PFSK-1 (cell line): ENCODE measurements at regions not wholly inside any gene's neighbourhood (a gene's known extent, or its start where the extent isn't known, plus 50 kb on each side); places are given as distances from the start of the nearest gene placed in this dataset.

Experiments
- FOXP2 ChIP-seq: optimal IDR thresholded peaks from 2 replicates; pipeline ENCODE3; 2011; ENCODE audit warnings: borderline replicate concordance, control low read depth, inconsistent platforms; ENCODE audit not compliant: insufficient read depth; ENCODE audit errors: extremely low read length, extremely low read depth
- POLR2AphosphoS5 ChIP-seq: IDR thresholded peaks from 2 replicates; pipeline ENCODE4 v1.6.1; 2012; ENCODE audit warnings: low read depth, mild to moderate bottlenecking, control low read depth, low read length, moderate library complexity
- SIN3A ChIP-seq: IDR thresholded peaks from 2 replicates; pipeline ENCODE4 v1.6.1; 2012; ENCODE audit warnings: mild to moderate bottlenecking, low read length, moderate library complexity, borderline replicate concordance; ENCODE audit not compliant: insufficient read depth
- TAF1 ChIP-seq: IDR thresholded peaks from 2 replicates; pipeline ENCODE4 v1.6.1; 2012; ENCODE audit warnings: low read length, control low read depth, borderline replicate concordance; ENCODE audit not compliant: insufficient read depth
- TF ChIP-seq, protein P1 (sequence below), 2 experiments: IDR thresholded peaks; 2 replicates each; pipeline versions ENCODE4 v1.6.1 to v1.8.0; 2011 to 2012; ENCODE audit warnings: low read depth in 2 of 2, low read length in 2 of 2, control low read depth in 1 of 2, inconsistent platforms in 1 of 2, mild to moderate bottlenecking in 1 of 2, moderate library complexity in 1 of 2; ENCODE audit not compliant: insufficient read depth in 1 of 2

DNA sequence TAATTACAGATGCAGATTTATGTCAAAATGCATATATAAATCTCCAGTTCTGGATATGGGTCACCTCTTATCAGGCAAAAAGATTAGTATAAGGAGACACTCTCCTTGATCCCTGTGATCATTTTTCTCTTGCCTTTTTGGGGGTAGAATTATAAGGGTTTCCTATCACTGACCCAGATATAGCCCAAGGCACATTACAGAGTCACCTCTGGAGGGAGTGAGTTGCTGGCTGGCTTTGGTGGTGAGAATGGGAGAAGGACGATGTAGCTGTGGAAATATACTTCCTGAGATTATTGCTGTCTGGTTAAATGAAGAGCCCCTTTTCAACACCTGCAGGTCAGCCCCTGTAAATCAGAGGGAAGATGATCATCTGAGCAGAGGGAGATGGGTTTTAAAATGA is 418.7 kb downstream of the MTX2 start:
- TF ChIP-seq SIN3A (no peak), TAF1 (no peak), FOXP2 (no peak)

GRCh38 chr2:176689711-176690110 is 420.5 kb downstream of the MTX2 start:
- TF ChIP-seq FOXP2: no peak

GRCh38 chr2:176691471-176691870 is 422.2 kb downstream of the MTX2 start:
- no peak for TF ChIP-seq SIN3A
- TF ChIP-seq FOXP2: no peak

GRCh38 chr2:176692533-176692932 is 423.3 kb downstream of the MTX2 start:
- TF ChIP-seq SIN3A (no peak), POLR2AphosphoS5 (no peak), FOXP2 (no peak)
- TF ChIP-seq, protein P1, sequence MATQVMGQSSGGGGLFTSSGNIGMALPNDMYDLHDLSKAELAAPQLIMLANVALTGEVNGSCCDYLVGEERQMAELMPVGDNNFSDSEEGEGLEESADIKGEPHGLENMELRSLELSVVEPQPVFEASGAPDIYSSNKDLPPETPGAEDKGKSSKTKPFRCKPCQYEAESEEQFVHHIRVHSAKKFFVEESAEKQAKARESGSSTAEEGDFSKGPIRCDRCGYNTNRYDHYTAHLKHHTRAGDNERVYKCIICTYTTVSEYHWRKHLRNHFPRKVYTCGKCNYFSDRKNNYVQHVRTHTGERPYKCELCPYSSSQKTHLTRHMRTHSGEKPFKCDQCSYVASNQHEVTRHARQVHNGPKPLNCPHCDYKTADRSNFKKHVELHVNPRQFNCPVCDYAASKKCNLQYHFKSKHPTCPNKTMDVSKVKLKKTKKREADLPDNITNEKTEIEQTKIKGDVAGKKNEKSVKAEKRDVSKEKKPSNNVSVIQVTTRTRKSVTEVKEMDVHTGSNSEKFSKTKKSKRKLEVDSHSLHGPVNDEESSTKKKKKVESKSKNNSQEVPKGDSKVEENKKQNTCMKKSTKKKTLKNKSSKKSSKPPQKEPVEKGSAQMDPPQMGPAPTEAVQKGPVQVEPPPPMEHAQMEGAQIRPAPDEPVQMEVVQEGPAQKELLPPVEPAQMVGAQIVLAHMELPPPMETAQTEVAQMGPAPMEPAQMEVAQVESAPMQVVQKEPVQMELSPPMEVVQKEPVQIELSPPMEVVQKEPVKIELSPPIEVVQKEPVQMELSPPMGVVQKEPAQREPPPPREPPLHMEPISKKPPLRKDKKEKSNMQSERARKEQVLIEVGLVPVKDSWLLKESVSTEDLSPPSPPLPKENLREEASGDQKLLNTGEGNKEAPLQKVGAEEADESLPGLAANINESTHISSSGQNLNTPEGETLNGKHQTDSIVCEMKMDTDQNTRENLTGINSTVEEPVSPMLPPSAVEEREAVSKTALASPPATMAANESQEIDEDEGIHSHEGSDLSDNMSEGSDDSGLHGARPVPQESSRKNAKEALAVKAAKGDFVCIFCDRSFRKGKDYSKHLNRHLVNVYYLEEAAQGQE (IDR thresholded peaks at IDR 0.05; ENCODE audit: insufficient read depth in 1 of 2, low read depth in 2 of 2, low read length in 2 of 2): no peak

DNA sequence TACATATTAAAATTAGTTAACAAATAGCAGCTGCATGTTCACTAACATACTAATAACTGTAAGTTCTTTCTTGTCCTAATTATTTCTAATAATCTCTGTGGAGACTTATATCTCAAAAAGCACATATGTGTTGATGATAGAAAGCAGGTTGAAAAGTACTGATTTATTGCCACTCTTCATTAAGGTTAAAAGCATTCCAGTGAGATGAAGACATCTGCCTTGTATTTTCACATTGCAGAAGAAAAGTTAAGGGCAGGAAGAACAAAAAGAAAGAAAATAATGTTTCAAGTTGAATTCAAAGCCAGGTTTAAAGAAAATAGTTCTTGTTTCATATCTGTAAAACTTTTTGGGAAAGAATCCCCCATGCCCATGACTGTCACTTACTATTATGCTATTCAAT is 429.9 kb downstream of the MTX2 start:
- TF ChIP-seq POLR2AphosphoS5: no peak
- TF ChIP-seq, protein P1 (IDR thresholded peaks at IDR 0.05; ENCODE audit: insufficient read depth in 1 of 2, low read depth in 2 of 2, low read length in 2 of 2): no peak
- no peak for TF ChIP-seq TAF1
- no peak for TF ChIP-seq SIN3A
- TF ChIP-seq FOXP2: no peak

GRCh38 chr2:176699644-176700043 is 430.4 kb downstream of the MTX2 start:
- TF ChIP-seq SIN3A (no peak), FOXP2 (no peak), TAF1 (no peak), POLR2AphosphoS5 (no peak)
- TF ChIP-seq, protein P1 (IDR thresholded peaks at IDR 0.05; ENCODE audit: insufficient read depth in 1 of 2, low read depth in 2 of 2, low read length in 2 of 2): no peak

- TF ChIP-seq TAF1: no peak
- TF ChIP-seq, protein P1 (IDR thresholded peaks at IDR 0.05; ENCODE audit: insufficient read depth in 1 of 2, low read depth in 2 of 2, low read length in 2 of 2): no peak
- no peak for TF ChIP-seq FOXP2
- TF ChIP-seq POLR2AphosphoS5: no peak
- TF ChIP-seq SIN3A: no peak
Measured at GRCh38 chr2:176702131-176702530, 432.9 kb downstream of the MTX2 start.
